ENCODE measurements at regions not wholly inside any gene's neighbourhood (a gene's known extent, or its start where the extent isn't known, plus 50 kb on each side); places are given as distances from the start of the nearest gene placed in this dataset.
A peak's percentile ranks its signal among the peaks of the same experiment; 100 is the strongest.

- intact Hi-C loops (cut with micrococcal nuclease), result no loop called here
- H3K27ac ChIP-seq (ENCODE audit: low read length), result no peak overlapping the region
- no peak overlapping the region for H3K27ac Mint-ChIP-seq
Measured at GRCh38 chrY:17085303-17085702, 794.7 kb downstream of the CDY2B start.

GRCh38 chrY:17079887-17080286 is 800.1 kb downstream of the CDY2B start:
- TF ChIP-seq CTCF (IDR thresholded peaks at IDR 0.05), result no peak
- Mint-ChIP-seq H3K9me3 (peaks cover 0 to 39% of the 10 kb centered on the region in 2 donors), H3K27ac (no peak overlapping the region)

More at GRCh38 chrY:17085303-17085702, 794.7 kb downstream of the CDY2B start:
- Mint-ChIP-seq H3K4me3 (no peak overlapping the region), H3K27me3 (ENCODE audit: low read depth in 2 of 2) (no peaks in the 10 kb centered on the region), H3K9me3 (peaks cover 0 to 3% of the 10 kb centered on the region in 2 donors), H3K36me3 (no peaks in the 10 kb centered on the region), H3K4me1 (no peaks in the 10 kb centered on the region)
- no peaks in the 10 kb centered on the region for H3K27me3 ChIP-seq (ENCODE audit: control insufficient read depth, insufficient read depth, low read length)
- H3K9me3 ChIP-seq (ENCODE audit: control insufficient read depth, insufficient read depth, low read length), result peaks cover 37% of the 10 kb centered on the region
- ATAC-seq (no peak), DNase-seq (peak in 1 of 2 donors; percentile 7)
- TF ChIP-seq CTCF (IDR thresholded peaks at IDR 0.05), result no peak
- H3K36me3 ChIP-seq (ENCODE audit: control insufficient read depth, insufficient read depth, low read length), result no peaks in the 10 kb centered on the region
- no peaks in the 10 kb centered on the region for H3K4me1 ChIP-seq (ENCODE audit: control insufficient read depth, insufficient read depth, low read length)
- H3K4me3 ChIP-seq (ENCODE audit: low read length), result no peak overlapping the region

GRCh38 chrY:17067307-17067706 is 812.7 kb downstream of the CDY2B start:
- H3K9me3 ChIP-seq (ENCODE audit: control insufficient read depth, insufficient read depth, low read length), result peaks cover 14% of the 10 kb centered on the region
- no peaks in the 10 kb centered on the region for H3K36me3 ChIP-seq (ENCODE audit: control insufficient read depth, insufficient read depth, low read length)
- Mint-ChIP-seq H3K27me3 (ENCODE audit: low read depth in 2 of 2) (no peaks in the 10 kb centered on the region), H3K4me3 (no peak overlapping the region), H3K9me3 (peaks cover 0 to 15% of the 10 kb centered on the region in 2 donors), H3K27ac (no peak overlapping the region), H3K4me1 (peaks cover 0 to 15% of the 10 kb centered on the region in 2 donors), H3K36me3 (no peaks in the 10 kb centered on the region)
- H3K4me3 ChIP-seq (ENCODE audit: low read length), result no peak overlapping the region
- H3K27ac ChIP-seq (ENCODE audit: low read length), result no peak overlapping the region
- 67% methylated on average over 2 of the region's 2 CpGs for WGBS (ENCODE audit: insufficient coverage)
- intact Hi-C loops (cut with micrococcal nuclease), result no loop called here
- H3K27me3 ChIP-seq (ENCODE audit: control insufficient read depth, insufficient read depth, low read length), result no peaks in the 10 kb centered on the region
- no peak for TF ChIP-seq CTCF (IDR thresholded peaks at IDR 0.05)
- ATAC-seq (no peak), DNase-seq (no peak)
- H3K4me1 ChIP-seq (ENCODE audit: control insufficient read depth, insufficient read depth, low read length), result no peaks in the 10 kb centered on the region

More at GRCh38 chrY:17079887-17080286, 800.1 kb downstream of the CDY2B start:
- H3K4me1 Mint-ChIP-seq, result peaks cover 0 to 30% of the 10 kb centered on the region in 2 donors
- H3K36me3 ChIP-seq (ENCODE audit: control insufficient read depth, insufficient read depth, low read length), result no peaks in the 10 kb centered on the region
- DNase-seq (no peak), ATAC-seq (no peak)
- intact Hi-C loops (cut with micrococcal nuclease), result no loop called here
- H3K27me3 Mint-ChIP-seq (ENCODE audit: low read depth in 2 of 2), result no peaks in the 10 kb centered on the region
- H3K4me3 Mint-ChIP-seq, result no peak overlapping the region
- H3K36me3 Mint-ChIP-seq, result no peaks in the 10 kb centered on the region
- no peaks in the 10 kb centered on the region for H3K4me1 ChIP-seq (ENCODE audit: control insufficient read depth, insufficient read depth, low read length)
- H3K4me3 ChIP-seq (ENCODE audit: low read length), result no peak overlapping the region
- 20% methylated on average over 3 of the region's 3 CpGs for WGBS (ENCODE audit: insufficient coverage)
- peaks cover 63% of the 10 kb centered on the region for H3K9me3 ChIP-seq (ENCODE audit: control insufficient read depth, insufficient read depth, low read length)
- no peak overlapping the region for H3K27ac ChIP-seq (ENCODE audit: low read length)
- no peaks in the 10 kb centered on the region for H3K27me3 ChIP-seq (ENCODE audit: control insufficient read depth, insufficient read depth, low read length)

GRCh38 chrY:17053041-17053440 is 827.0 kb downstream of the CDY2B start:
- Mint-ChIP-seq H3K36me3 (no peaks in the 10 kb centered on the region), H3K27ac (no peak overlapping the region), H3K4me1 (no peaks in the 10 kb centered on the region), H3K9me3 (peaks cover 0 to 15% of the 10 kb centered on the region in 2 donors), H3K4me3 (no peak overlapping the region), H3K27me3 (ENCODE audit: low read depth in 2 of 2) (no peaks in the 10 kb centered on the region)
- Histone ChIP-seq H3K4me3 (ENCODE audit: low read length) (no peak overlapping the region), H3K27me3 (ENCODE audit: control insufficient read depth, insufficient read depth, low read length) (no peaks in the 10 kb centered on the region), H3K27ac (ENCODE audit: low read length) (no peak overlapping the region), H3K9me3 (ENCODE audit: control insufficient read depth, insufficient read depth, low read length) (no peaks in the 10 kb centered on the region), H3K4me1 (ENCODE audit: control insufficient read depth, insufficient read depth, low read length) (no peaks in the 10 kb centered on the region), H3K36me3 (ENCODE audit: control insufficient read depth, insufficient read depth, low read length) (no peaks in the 10 kb centered on the region)
- ATAC-seq (no peak), DNase-seq (no peak)
- no peak for TF ChIP-seq CTCF (IDR thresholded peaks at IDR 0.05)
- intact Hi-C loops (cut with micrococcal nuclease), result no loop called here

Data from natural killer cell (primary cell).